Cardiac fibroblast (primary cell): ENCODE measurements at regions not wholly inside any gene's neighbourhood (a gene's known extent, or its start where the extent isn't known, plus 50 kb on each side); places are given as distances from the start of the nearest gene placed in this dataset.

Source experiments
- DNase-seq, 2 donors: peaks; one replicate each; pipeline versions ENCODE4 v3.0.0 to v3.0.0-alpha.2; 2010; ENCODE audit warnings: low read depth in 2 of 2
- H3K4me3 ChIP-seq, 2 donors: replicated peaks in 1 of 2; 1 replicate in 1 of 2; 2 replicates in 1 of 2; pipeline ENCODE4 v1.5.1; 2011; ENCODE audit warnings: low read depth in 2 of 2, low read length in 2 of 2, mild to moderate bottlenecking in 2 of 2, moderate library complexity in 1 of 2
- TF ChIP-seq, protein P1 (sequence below): IDR thresholded peaks from one replicate; pipeline ENCODE4 v1.5.1; 2011; ENCODE audit warnings: low read depth, mild to moderate bottlenecking, low read length, inconsistent platforms

DNA sequence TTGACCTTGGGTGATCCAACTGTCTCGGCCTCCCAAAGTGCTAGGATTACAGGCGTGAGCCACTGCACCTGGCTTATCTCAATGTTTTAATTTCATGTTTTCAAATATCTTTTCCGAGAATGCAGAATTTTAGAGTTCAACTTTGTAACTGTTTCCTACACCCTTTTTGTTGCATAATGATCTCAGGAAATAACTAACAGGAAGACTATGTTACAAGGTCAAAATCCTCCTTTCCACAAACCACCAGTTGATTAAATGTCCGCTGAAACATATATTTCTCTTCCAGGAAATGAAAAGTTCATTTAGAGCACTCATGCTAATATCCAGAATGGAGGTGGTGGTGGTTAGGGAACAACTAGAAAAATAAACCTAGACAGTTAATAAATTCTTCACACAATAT is 377.8 kb downstream of the PPP4R3C start:
- TF ChIP-seq, protein P1, sequence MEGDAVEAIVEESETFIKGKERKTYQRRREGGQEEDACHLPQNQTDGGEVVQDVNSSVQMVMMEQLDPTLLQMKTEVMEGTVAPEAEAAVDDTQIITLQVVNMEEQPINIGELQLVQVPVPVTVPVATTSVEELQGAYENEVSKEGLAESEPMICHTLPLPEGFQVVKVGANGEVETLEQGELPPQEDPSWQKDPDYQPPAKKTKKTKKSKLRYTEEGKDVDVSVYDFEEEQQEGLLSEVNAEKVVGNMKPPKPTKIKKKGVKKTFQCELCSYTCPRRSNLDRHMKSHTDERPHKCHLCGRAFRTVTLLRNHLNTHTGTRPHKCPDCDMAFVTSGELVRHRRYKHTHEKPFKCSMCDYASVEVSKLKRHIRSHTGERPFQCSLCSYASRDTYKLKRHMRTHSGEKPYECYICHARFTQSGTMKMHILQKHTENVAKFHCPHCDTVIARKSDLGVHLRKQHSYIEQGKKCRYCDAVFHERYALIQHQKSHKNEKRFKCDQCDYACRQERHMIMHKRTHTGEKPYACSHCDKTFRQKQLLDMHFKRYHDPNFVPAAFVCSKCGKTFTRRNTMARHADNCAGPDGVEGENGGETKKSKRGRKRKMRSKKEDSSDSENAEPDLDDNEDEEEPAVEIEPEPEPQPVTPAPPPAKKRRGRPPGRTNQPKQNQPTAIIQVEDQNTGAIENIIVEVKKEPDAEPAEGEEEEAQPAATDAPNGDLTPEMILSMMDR = no peak
- no peak overlapping the region for H3K4me3 ChIP-seq
- no peak for DNase-seq

DNA sequence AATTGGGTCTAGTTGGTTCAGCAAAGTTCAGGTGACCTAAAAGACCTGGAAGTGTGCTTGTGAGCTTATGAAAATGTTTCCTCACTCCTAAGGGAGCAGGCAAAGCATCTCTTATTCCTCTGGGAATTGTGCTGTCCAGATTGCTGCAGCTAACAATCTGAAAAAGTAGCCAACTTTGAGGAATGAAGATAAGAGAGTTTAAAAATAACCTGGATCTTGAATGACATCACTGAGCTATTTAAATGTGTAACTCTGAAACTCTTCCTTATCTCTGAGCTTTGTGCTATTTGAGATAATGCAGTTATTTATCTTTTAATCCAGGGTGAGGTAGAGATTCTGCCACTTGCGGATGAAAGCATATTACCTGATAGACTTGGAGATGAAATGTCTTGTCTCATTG is 384.8 kb downstream of the PPP4R3C start:
- DNase-seq = no peak
- H3K4me3 ChIP-seq = no peak overlapping the region
- TF ChIP-seq, protein P1 = no peak

DNA sequence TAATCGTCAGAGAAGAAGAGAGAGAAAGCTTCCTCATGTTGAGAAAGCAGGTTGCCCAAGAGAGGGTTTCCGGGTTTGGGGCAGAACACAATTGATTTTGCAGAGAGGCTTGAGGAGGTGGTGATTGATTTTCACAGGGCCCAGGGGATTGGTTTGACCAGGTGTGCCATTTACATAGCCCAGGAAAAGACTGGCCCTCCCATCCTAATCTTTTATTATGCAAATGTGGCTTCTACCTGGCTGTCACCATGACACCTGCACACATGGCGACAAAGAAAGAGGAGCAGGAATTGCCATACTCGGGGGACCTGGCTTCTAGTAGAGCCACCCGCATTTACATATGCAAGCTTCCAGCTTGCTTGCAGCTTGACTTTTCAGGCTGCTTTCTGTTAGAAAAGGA is 405.3 kb downstream of the PPP4R3C start:
- TF ChIP-seq, protein P1 = no peak
- no peak for DNase-seq
- no peak overlapping the region for H3K4me3 ChIP-seq

DNA sequence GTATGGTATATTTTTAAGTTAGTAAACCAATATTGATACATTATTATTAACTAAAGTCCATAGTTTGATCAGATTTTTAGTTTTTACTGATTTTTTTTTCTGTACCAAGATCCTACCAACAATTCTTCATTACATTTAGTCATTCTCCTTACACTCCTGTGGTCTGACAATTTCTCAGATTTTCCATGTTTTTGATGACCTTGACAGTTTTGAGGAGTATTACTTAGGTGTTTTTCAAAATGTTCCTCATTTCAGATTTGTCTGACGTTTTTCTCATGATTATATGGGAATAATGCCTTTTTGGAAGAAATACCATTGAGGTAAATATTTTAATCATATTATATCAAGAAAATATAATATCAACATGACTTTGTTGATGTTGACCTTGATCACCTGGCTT is 423.8 kb downstream of the PPP4R3C start:
- no peak overlapping the region for H3K4me3 ChIP-seq
- DNase-seq = no peak
- TF ChIP-seq, protein P1 = no peak

DNA sequence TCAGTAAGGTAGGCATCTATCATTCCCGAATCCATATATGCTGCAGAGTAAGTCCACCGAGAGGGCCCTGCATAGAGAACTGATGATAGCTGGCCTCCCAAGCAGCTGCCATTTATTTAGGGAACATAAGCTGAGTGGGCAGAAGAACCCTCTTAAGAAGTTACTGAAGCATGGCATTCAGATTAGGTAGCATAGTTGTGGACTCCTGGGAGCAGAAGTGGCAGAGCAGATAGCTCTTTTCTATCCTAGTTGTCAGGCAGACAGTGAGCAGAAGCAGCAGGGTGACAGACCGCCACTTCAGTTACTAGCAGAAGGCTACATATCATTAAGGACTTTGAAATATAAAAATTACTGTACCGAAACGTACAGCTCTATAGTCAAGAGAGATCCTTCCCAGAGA is 454.7 kb downstream of the PPP4R3C start:
- H3K4me3 ChIP-seq = no peak overlapping the region
- DNase-seq = no peak
- TF ChIP-seq, protein P1 = no peak

DNA sequence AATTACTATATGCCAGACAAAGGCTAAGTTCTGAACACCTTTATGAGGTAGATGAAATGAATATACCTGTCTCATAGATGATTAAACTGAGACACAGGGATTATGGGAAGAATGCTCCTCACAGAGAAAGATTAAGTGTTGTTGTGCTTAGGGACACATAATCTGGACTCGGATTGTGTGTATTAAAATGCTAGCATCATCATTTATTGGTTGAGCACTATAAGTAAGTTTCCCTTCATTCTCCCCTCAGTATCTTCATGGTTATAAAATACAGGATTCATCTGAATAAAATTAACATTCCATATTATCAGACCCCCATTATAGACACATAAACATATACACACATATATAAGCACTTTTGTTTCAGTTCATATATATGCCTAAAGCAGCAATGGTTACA is 463.5 kb downstream of the PPP4R3C start:
- DNase-seq = no peak
- H3K4me3 ChIP-seq = no peak overlapping the region
- TF ChIP-seq, protein P1 = no peak

DNA sequence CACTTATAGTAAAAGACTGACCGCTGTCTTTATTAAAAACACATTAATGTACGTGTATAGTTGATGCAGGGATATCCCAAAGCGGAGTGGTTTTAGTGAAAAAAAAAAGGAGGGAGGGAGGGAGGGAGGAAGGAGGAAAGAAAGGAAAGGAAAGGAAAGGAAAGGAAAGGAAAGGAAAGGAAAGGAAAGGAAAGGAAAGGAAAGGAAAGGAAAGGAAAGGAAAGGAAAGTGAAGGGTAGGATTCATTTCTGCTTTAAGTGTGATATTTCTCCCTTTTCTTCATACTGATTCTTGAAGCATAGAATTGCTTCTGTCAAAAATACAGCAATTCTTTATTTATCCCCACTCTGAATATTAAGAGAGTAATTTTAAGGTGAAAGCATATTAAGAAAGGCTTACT is 504.9 kb downstream of the PPP4R3C start:
- DNase-seq = no peak
- TF ChIP-seq, protein P1 = no peak

More for the DNA sequence above, 504.9 kb downstream of the PPP4R3C start:
- H3K4me3 ChIP-seq = no peak overlapping the region
